Peyer's patch (tissue), 4 donors: ENCODE measurements at regions not wholly inside any gene's neighbourhood (a gene's known extent, or its start where the extent isn't known, plus 50 kb on each side); places are given as distances from the start of the nearest gene placed in this dataset.
A peak's percentile ranks its signal among the peaks of the same experiment; 100 is the strongest.

Source experiments
- DNase-seq, 3 donors: peaks; one replicate each; pipeline ENCODE4 v3.0.0-alpha.2; 2017 to 2019
- H3K27ac ChIP-seq, 4 donors: fragments of 200-600 bp; sonication (generic); one replicate each; pipeline ENCODE4 v1.5.1; 2016 to 2019
- H3K27me3 ChIP-seq, 2 donors: fragments of 200-600 bp; sonication (generic); one replicate each; pipeline ENCODE4 v1.5.1; 2019
- H3K36me3 ChIP-seq, 3 donors: fragments of 200-600 bp; sonication (generic); one replicate each; pipeline ENCODE4 v1.5.1; 2016 to 2019
- H3K4me1 ChIP-seq, 4 donors: fragments of 200-600 bp; sonication (generic); one replicate each; pipeline ENCODE4 v1.5.1; 2016 to 2019
- H3K4me3 ChIP-seq, 4 donors: fragments of 200-600 bp; sonication (generic); 1 replicate in 3 of 4; 2 replicates in 1 of 4; pipeline ENCODE4 v1.5.1; 2016 to 2019; ENCODE audit warnings: mild to moderate bottlenecking in 1 of 4
- H3K9me3 ChIP-seq, 4 donors: fragments of 200-600 bp; sonication (generic); one replicate each; pipeline ENCODE4 v1.5.1; 2016 to 2019; ENCODE audit warnings: mild to moderate bottlenecking in 1 of 4
- CTCF ChIP-seq, 6 experiments: fragments of 450-650 bp in 4 of 6; fragments of 200-600 bp in 2 of 6; sonication (generic) in 1 of 6; IDR thresholded peaks; one replicate each; pipeline ENCODE4 v1.5.1; 2017 to 2019; ENCODE audit warnings: antibody characterized with exemption in 6 of 6, mild to moderate bottlenecking in 3 of 6, moderate library complexity in 1 of 6
- POLR2A ChIP-seq, 2 donors: fragments of 450-650 bp; IDR thresholded peaks; one replicate each; pipeline ENCODE4 v1.5.1; 2017; ENCODE audit warnings: antibody characterized with exemption in 2 of 2, mild to moderate bottlenecking in 2 of 2, moderate library complexity in 2 of 2

DNA sequence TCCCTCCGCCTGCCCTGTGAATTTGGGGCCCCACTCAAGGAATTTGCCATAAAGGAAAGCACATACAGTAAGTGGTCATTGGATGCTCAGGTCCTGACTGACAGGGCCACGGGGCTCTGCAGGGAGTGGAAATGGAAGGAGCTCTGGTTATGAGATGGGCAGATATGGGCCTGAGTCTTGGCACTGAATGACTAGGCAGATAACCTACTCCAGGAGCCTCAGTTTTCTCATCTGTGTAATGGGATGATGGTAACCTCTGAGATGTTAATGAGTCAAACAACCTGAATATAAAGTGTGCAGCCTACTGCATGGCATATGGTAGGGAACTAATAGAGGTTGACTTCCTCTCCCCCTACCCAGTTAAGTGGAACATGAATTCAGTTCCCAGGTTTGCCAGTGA lies 56.4 kb upstream of the NAA20 start:
- H3K9me3 ChIP-seq: no peaks in the 10 kb centered on the region
- no peak overlapping the region for H3K4me3 ChIP-seq
- H3K36me3 ChIP-seq: peaks cover 0 to 89% (median 0%) of the 10 kb centered on the region in 3 donors
- no peak overlapping the region for H3K27ac ChIP-seq
- no peaks in the 10 kb centered on the region for H3K4me1 ChIP-seq
- H3K27me3 ChIP-seq: no peaks in the 10 kb centered on the region
- TF ChIP-seq CTCF (IDR thresholded peaks at IDR 0.05) (no peak), POLR2A (IDR thresholded peaks at IDR 0.05) (no peak)
- DNase-seq: no peak

- TF ChIP-seq POLR2A (IDR thresholded peaks at IDR 0.05) (no peak), CTCF (IDR thresholded peaks at IDR 0.05) (no peak)
- H3K27me3 ChIP-seq: no peaks in the 10 kb centered on the region
- no peaks in the 10 kb centered on the region for H3K4me1 ChIP-seq
- no peak for DNase-seq
- no peaks in the 10 kb centered on the region for H3K9me3 ChIP-seq
- H3K27ac ChIP-seq: no peak overlapping the region
- peaks cover 0 to 91% (median 0%) of the 10 kb centered on the region in 3 donors for H3K36me3 ChIP-seq
- H3K4me3 ChIP-seq: no peak overlapping the region
Measured at GRCh38 chr20:19961293-19961692, 55.9 kb upstream of the NAA20 start.

DNA sequence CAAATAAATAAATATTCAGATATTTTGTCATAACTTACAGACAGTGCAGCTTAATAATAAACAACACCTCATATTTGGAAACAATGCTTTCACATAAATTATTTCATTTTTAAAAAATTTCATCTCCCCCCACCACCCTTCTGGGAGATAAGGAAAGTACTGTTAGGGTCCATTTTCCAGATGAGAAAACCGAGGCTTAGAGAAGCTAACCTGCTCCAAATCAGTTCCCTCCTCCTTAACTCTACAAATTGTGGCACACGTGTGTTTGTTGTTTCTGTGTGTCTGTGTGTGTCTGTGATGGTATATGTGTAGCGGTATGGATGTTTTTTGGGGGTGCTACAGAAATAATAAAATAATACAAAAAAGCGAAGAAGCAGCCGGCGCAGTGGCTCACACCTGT lies 54.2 kb upstream of the NAA20 start:
- H3K4me3 ChIP-seq: no peak overlapping the region
- no peaks in the 10 kb centered on the region for H3K9me3 ChIP-seq
- H3K27ac ChIP-seq: no peak overlapping the region
- TF ChIP-seq CTCF (IDR thresholded peaks at IDR 0.05) (no peak), POLR2A (IDR thresholded peaks at IDR 0.05) (no peak)
- no peak for DNase-seq
- H3K4me1 ChIP-seq: no peaks in the 10 kb centered on the region
- H3K27me3 ChIP-seq: no peaks in the 10 kb centered on the region
- peaks cover 0 to 92% (median 0%) of the 10 kb centered on the region in 3 donors for H3K36me3 ChIP-seq

- peaks cover 0 to 90% (median 0%) of the 10 kb centered on the region in 3 donors for H3K36me3 ChIP-seq
- no peaks in the 10 kb centered on the region for H3K4me1 ChIP-seq
- H3K27ac ChIP-seq: peak overlapping the region in 3 of 4 donors; percentile 25 to 68 (median 65)
- DNase-seq: peak in 2 of 3 donors; percentile 24 to 75
- no peaks in the 10 kb centered on the region for H3K9me3 ChIP-seq
- TF ChIP-seq POLR2A (IDR thresholded peaks at IDR 0.05) (no peak), CTCF (IDR thresholded peaks at IDR 0.05) (no peak)
- H3K27me3 ChIP-seq: no peaks in the 10 kb centered on the region
- H3K4me3 ChIP-seq: no peak overlapping the region
Measured at GRCh38 chr20:19964289-19965265, 52.6 kb upstream of the NAA20 start.

DNA sequence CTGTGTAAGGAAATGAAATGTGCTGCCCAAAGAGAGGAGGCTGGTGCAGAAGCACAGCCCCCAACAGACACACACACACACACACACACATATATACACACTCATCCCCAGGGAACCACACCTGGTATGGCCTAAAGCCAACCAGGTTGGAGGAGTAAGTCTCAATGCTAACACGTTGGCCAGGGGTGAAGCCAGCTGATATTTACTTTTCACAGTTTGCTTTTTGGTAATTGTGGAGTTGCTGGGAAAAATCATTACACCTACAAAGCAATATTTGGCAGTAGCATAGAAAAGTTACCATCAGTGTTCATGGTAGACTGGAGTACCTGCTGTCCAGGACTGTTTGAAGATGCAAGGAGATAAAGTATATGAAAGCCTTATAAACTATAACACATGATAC lies 50.3 kb upstream of the NAA20 start:
- peaks cover 0 to 87% (median 0%) of the 10 kb centered on the region in 3 donors for H3K36me3 ChIP-seq
- no peak for DNase-seq
- no peak for TF ChIP-seq POLR2A (IDR thresholded peaks at IDR 0.05)
- no peak for TF ChIP-seq CTCF (IDR thresholded peaks at IDR 0.05)
- no peaks in the 10 kb centered on the region for H3K27me3 ChIP-seq
- H3K4me3 ChIP-seq: no peak overlapping the region
- no peak overlapping the region for H3K27ac ChIP-seq
- H3K4me1 ChIP-seq: no peaks in the 10 kb centered on the region
- H3K9me3 ChIP-seq: no peaks in the 10 kb centered on the region
